GM23338 (cell line): ENCODE measurements at regions not wholly inside any gene's neighbourhood (a gene's known extent, or its start where the extent isn't known, plus 50 kb on each side); places are given as distances from the start of the nearest gene placed in this dataset.

Experiments
- EZH2 ChIP-seq: fragments of 200-600 bp; sonication (generic); IDR thresholded peaks from one replicate; pipeline ENCODE4 v1.8.0; 2017; ENCODE audit warnings: antibody characterized with exemption, mild to moderate bottlenecking, low read depth; ENCODE audit not compliant: unreplicated experiment
- POLR2AphosphoS5 ChIP-seq: IDR thresholded peaks from 2 replicates; pipeline ENCODE4 v1.6.1; 2016; ENCODE audit warnings: antibody characterized with exemption, low read depth
- TF ChIP-seq, protein P1 (sequence below), 2 experiments: fragments of 200-600 bp in 1 of 2; sonication (generic) in 1 of 2; conservative IDR thresholded peaks; 2 replicates each; pipeline versions ENCODE4 v1.5.1 to v1.6.1; 2016 to 2017; ENCODE audit warnings: antibody characterized with exemption in 2 of 2, low read depth in 2 of 2, mild to moderate bottlenecking in 2 of 2, moderate library complexity in 1 of 2

DNA sequence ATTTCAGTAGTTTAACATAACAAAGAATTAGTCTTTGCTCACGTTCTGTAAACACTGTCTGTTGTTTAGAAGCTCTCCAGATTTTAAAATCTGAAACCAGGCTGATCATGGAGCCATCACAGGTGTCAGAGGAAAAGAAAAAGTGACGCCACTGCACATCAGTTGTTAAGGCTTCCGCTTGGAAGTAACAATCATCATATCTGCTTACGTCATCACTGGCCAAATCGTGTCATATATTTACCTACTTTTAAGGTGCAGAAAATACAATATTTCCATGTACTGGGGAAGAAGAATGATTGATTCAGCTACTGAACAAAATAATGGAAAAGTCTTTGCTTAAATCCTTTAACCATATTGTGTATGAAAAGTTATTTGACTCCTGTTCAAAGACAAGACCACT lies 382.6 kb upstream of the MC4R start:
- TF ChIP-seq EZH2 (no peak), POLR2AphosphoS5 (no peak)
- TF ChIP-seq, protein P1, sequence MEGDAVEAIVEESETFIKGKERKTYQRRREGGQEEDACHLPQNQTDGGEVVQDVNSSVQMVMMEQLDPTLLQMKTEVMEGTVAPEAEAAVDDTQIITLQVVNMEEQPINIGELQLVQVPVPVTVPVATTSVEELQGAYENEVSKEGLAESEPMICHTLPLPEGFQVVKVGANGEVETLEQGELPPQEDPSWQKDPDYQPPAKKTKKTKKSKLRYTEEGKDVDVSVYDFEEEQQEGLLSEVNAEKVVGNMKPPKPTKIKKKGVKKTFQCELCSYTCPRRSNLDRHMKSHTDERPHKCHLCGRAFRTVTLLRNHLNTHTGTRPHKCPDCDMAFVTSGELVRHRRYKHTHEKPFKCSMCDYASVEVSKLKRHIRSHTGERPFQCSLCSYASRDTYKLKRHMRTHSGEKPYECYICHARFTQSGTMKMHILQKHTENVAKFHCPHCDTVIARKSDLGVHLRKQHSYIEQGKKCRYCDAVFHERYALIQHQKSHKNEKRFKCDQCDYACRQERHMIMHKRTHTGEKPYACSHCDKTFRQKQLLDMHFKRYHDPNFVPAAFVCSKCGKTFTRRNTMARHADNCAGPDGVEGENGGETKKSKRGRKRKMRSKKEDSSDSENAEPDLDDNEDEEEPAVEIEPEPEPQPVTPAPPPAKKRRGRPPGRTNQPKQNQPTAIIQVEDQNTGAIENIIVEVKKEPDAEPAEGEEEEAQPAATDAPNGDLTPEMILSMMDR (conservative IDR thresholded peaks at IDR 0.05; ENCODE audit: low read depth in 2 of 2): no peak
